Liver (tissue), 8 donors: ENCODE measurements at regions not wholly inside any gene's neighbourhood (a gene's known extent, or its start where the extent isn't known, plus 50 kb on each side); places are given as distances from the start of the nearest gene placed in this dataset.
A peak's percentile ranks its signal among the peaks of the same experiment; 100 is the strongest.

ENCODE experiments used
- DNase-seq: peaks from one replicate; pipeline ENCODE4 v3.0.0-alpha.2; 2017; ENCODE audit warnings: low spot score
- H3K27ac ChIP-seq, 2 donors: one replicate each; pipeline ENCODE4 v1.7.0; 2013; ENCODE audit warnings: inconsistent platforms in 2 of 2, low read length in 2 of 2, control low read depth in 1 of 2, low read depth in 1 of 2, mild to moderate bottlenecking in 1 of 2
- H3K27me3 ChIP-seq, 4 donors: one replicate each; pipeline versions ENCODE4 v1.6.1 to v1.7.0; 2013; ENCODE audit warnings: low read length in 3 of 4, inconsistent platforms in 1 of 4, mild to moderate bottlenecking in 1 of 4, moderate library complexity in 1 of 4; ENCODE audit not compliant: control insufficient read depth in 4 of 4, insufficient read depth in 4 of 4
- H3K36me3 ChIP-seq, 4 donors: one replicate each; pipeline versions ENCODE4 v1.6.1 to v1.7.0; 2013; ENCODE audit warnings: low read length in 3 of 4, mild to moderate bottlenecking in 3 of 4, low read depth in 1 of 4, moderate library complexity in 1 of 4; ENCODE audit not compliant: control insufficient read depth in 4 of 4, insufficient read depth in 3 of 4
- H3K4me1 ChIP-seq, 4 donors: one replicate each; pipeline versions ENCODE4 v1.6.1 to v1.7.0; 2013; ENCODE audit warnings: low read length in 3 of 4, mild to moderate bottlenecking in 3 of 4, moderate library complexity in 1 of 4; ENCODE audit not compliant: control insufficient read depth in 4 of 4, insufficient read depth in 4 of 4
- H3K4me3 ChIP-seq, 3 donors: one replicate each; pipeline versions ENCODE4 v1.6.1 to v1.7.0; 2013; ENCODE audit warnings: low read length in 3 of 3, control low read depth in 1 of 3, low read depth in 1 of 3, mild to moderate bottlenecking in 1 of 3
- H3K9ac ChIP-seq, 2 donors: one replicate each; pipeline ENCODE4 v1.7.0; 2013; ENCODE audit warnings: low read length in 2 of 2, mild to moderate bottlenecking in 2 of 2, moderate library complexity in 2 of 2, control low read depth in 1 of 2, low read depth in 1 of 2
- H3K9me3 ChIP-seq, 4 donors: one replicate each; pipeline versions ENCODE4 v1.6.1 to v1.7.0; 2013; ENCODE audit warnings: low read length in 3 of 4; ENCODE audit not compliant: control insufficient read depth in 4 of 4
- EGR1 ChIP-seq, 2 donors: IDR thresholded peaks; 2 replicates each; pipeline ENCODE4 v1.6.1; 2016 to 2018; ENCODE audit warnings: antibody characterized with exemption in 2 of 2, low read depth in 2 of 2
- FOXA1 ChIP-seq: IDR thresholded peaks from 2 replicates; pipeline ENCODE4 v1.6.1; 2016; ENCODE audit warnings: antibody characterized with exemption
- FOXA2 ChIP-seq: IDR thresholded peaks from 2 replicates; pipeline ENCODE4 v1.6.1; 2016; ENCODE audit warnings: antibody characterized with exemption
- GABPA ChIP-seq, 2 donors: IDR thresholded peaks in 1 of 2; conservative IDR thresholded peaks in 1 of 2; 2 replicates each; pipeline ENCODE4 v1.6.1; 2016; ENCODE audit warnings: antibody characterized with exemption in 2 of 2, mild to moderate bottlenecking in 1 of 2, moderate library complexity in 1 of 2
- HNF4A ChIP-seq, 2 donors: conservative IDR thresholded peaks; 2 replicates each; pipeline ENCODE4 v1.6.1; 2016; ENCODE audit warnings: antibody characterized with exemption in 2 of 2, mild to moderate bottlenecking in 2 of 2
- HNF4G ChIP-seq: IDR thresholded peaks from 2 replicates; pipeline ENCODE4 v1.6.1; 2016; ENCODE audit warnings: antibody characterized with exemption
- JUND ChIP-seq, 2 donors: IDR thresholded peaks; 2 replicates each; pipeline ENCODE4 v1.6.1; 2016; ENCODE audit warnings: antibody characterized with exemption in 2 of 2
- NR2F2 ChIP-seq: IDR thresholded peaks from 2 replicates; pipeline ENCODE4 v1.6.1; 2016; ENCODE audit warnings: antibody characterized with exemption
- RAD21 ChIP-seq, 2 donors: IDR thresholded peaks; 2 replicates each; pipeline ENCODE4 v1.6.1; 2016; ENCODE audit warnings: antibody characterized with exemption in 2 of 2, mild to moderate bottlenecking in 2 of 2
- RXRA ChIP-seq, 2 donors: IDR thresholded peaks; 2 replicates each; pipeline ENCODE4 v1.6.1; 2017 to 2018; ENCODE audit warnings: antibody characterized with exemption in 2 of 2, mild to moderate bottlenecking in 1 of 2
- SP1 ChIP-seq: IDR thresholded peaks from 2 replicates; pipeline ENCODE4 v1.6.1; 2018; ENCODE audit warnings: antibody characterized with exemption, mild to moderate bottlenecking
- TAF1 ChIP-seq: conservative IDR thresholded peaks from 2 replicates; pipeline ENCODE4 v1.6.1; 2016; ENCODE audit warnings: antibody characterized with exemption, mild to moderate bottlenecking
- YY1 ChIP-seq: IDR thresholded peaks from 2 replicates; pipeline ENCODE4 v1.6.1; 2016; ENCODE audit warnings: antibody characterized with exemption, mild to moderate bottlenecking
- WGBS: extraction: QIAGEN DNeasy Blood & Tissue Kit; methylation state at CpG from one replicate; pipeline ENCODE4 v1.1.7; 2013; 5-methylcytosine and 5-hydroxymethylcytosine counted together
- TF ChIP-seq, protein P1 (sequence below): fragments of 150-350 bp; IDR thresholded peaks from 2 replicates; pipeline ENCODE4 v1.5.1; 2017; ENCODE audit warnings: improper control_type of control experiment, low read depth, low read length; ENCODE audit not compliant: missing input control
- TF ChIP-seq, protein P2 (sequence below): IDR thresholded peaks from 2 replicates; pipeline ENCODE4 v1.6.1; 2016; ENCODE audit warnings: antibody characterized with exemption
- TF ChIP-seq, protein P3 (sequence below): IDR thresholded peaks from 2 replicates; pipeline ENCODE4 v1.6.1; 2016; ENCODE audit warnings: antibody characterized with exemption
- TF ChIP-seq, protein P4 (sequence below): IDR thresholded peaks from 2 replicates; pipeline ENCODE4 v1.6.1; 2016; ENCODE audit warnings: antibody characterized with exemption
- TF ChIP-seq, protein P5 (sequence below): IDR thresholded peaks from 2 replicates; pipeline ENCODE4 v1.6.1; 2016; ENCODE audit warnings: antibody characterized with exemption, mild to moderate bottlenecking
- donor health status: healthy.
- donor health status: healthy.
- donor health status: healthy.
- donor health status: healthy.
- donor health status: healthy.

DNA sequence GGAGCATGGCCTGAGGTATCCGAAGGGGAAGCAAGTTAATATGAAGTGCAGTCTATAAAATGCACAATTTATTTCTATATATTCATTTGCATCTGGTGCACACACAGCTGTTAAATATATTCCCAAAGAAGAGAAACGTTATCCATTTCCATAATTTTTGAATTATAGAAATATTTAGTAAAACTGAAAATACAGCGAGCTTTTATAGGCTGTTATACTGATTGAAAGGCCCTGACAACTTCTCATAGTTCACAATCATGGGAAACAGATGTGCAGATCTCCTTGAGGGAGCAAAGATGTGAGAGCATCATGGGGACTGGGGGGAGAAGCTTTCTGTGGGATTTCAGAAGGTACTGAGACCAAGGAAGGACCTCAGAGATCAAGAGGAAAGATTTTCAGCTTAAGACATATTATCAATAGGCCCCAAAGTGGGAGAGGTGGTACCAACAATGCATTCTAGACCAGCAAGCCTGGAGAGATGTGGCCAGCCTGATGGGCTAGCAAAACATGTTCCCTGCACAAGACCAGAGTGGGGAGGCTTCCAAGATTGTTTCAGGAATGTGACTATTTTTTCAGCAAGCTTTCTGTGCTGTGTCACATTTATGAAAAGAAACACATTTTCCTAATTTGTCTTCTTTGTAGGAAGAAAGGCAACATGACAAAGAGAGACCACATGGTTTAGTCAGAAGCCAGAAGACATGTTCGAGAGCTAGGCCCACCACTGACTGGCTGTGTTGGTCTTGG lies 256.0 kb upstream of the SFRP2 start:
- TF ChIP-seq HNF4A (conservative IDR thresholded peaks at IDR 0.05), result no peak
- H3K36me3 ChIP-seq, result no peaks in the 10 kb centered on the region

DNA sequence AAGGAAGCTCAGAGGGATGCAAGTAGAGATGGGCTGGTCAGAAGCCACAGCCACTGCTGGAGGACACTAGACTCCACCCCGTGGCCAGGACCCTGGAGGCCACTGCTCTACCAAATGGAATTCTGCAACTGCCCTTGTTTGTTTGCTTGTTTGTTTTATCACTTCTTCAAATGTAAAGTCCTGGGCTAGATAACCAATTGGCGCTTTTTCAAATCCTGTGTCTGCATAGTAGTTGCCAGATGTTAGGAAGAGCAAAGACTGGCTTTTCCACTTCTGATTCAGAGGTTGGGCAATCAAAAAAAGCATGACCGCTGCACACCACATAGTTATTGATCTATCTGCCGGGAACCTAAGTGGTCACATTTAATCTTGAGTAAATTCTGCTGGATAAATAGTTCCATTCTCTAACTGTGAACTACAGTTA lies 255.2 kb upstream of the SFRP2 start:
- H3K9ac ChIP-seq, result no peak overlapping the region
- DNase-seq, result no peak
- H3K36me3 ChIP-seq, result no peaks in the 10 kb centered on the region
- H3K9me3 ChIP-seq, result no peaks in the 10 kb centered on the region
- H3K27me3 ChIP-seq, result no peaks in the 10 kb centered on the region
- H3K4me3 ChIP-seq, result no peak overlapping the region
- WGBS, result 33% methylated on average over 4 of the region's 4 CpGs
- peak; percentile 94 for TF ChIP-seq FOXA1
- peak; percentile 54 to 92 for TF ChIP-seq EGR1 (IDR thresholded peaks at IDR 0.05; ENCODE audit: low read depth in 2 of 2)
- peak; percentile 31 for TF ChIP-seq NR2F2
- TF ChIP-seq, protein P1, sequence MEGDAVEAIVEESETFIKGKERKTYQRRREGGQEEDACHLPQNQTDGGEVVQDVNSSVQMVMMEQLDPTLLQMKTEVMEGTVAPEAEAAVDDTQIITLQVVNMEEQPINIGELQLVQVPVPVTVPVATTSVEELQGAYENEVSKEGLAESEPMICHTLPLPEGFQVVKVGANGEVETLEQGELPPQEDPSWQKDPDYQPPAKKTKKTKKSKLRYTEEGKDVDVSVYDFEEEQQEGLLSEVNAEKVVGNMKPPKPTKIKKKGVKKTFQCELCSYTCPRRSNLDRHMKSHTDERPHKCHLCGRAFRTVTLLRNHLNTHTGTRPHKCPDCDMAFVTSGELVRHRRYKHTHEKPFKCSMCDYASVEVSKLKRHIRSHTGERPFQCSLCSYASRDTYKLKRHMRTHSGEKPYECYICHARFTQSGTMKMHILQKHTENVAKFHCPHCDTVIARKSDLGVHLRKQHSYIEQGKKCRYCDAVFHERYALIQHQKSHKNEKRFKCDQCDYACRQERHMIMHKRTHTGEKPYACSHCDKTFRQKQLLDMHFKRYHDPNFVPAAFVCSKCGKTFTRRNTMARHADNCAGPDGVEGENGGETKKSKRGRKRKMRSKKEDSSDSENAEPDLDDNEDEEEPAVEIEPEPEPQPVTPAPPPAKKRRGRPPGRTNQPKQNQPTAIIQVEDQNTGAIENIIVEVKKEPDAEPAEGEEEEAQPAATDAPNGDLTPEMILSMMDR, result peak; percentile 9
- peak in 1 of 2 donors; percentile 62 for TF ChIP-seq GABPA (IDR thresholded peaks at IDR 0.05 in 1 of 2, conservative IDR thresholded peaks at IDR 0.05 in 1 of 2)
- TF ChIP-seq, protein P2, sequence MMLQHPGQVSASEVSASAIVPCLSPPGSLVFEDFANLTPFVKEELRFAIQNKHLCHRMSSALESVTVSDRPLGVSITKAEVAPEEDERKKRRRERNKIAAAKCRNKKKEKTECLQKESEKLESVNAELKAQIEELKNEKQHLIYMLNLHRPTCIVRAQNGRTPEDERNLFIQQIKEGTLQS, result peak; percentile 60
- TF ChIP-seq, protein P3, sequence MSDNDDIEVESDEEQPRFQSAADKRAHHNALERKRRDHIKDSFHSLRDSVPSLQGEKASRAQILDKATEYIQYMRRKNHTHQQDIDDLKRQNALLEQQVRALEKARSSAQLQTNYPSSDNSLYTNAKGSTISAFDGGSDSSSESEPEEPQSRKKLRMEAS, result peak; percentile 95
- TF ChIP-seq RXRA (IDR thresholded peaks at IDR 0.05), result peak; percentile 77 to 95
- TF ChIP-seq FOXA2, result peak; percentile 95
- no peak for TF ChIP-seq TAF1
- peak; percentile 65 to 70 for TF ChIP-seq RAD21 (IDR thresholded peaks at IDR 0.05)
- peak; percentile 87 for TF ChIP-seq SP1
- TF ChIP-seq HNF4G, result peak; percentile 50
- peak; percentile 81 to 95 for TF ChIP-seq JUND (IDR thresholded peaks at IDR 0.05)
- TF ChIP-seq, protein P4, sequence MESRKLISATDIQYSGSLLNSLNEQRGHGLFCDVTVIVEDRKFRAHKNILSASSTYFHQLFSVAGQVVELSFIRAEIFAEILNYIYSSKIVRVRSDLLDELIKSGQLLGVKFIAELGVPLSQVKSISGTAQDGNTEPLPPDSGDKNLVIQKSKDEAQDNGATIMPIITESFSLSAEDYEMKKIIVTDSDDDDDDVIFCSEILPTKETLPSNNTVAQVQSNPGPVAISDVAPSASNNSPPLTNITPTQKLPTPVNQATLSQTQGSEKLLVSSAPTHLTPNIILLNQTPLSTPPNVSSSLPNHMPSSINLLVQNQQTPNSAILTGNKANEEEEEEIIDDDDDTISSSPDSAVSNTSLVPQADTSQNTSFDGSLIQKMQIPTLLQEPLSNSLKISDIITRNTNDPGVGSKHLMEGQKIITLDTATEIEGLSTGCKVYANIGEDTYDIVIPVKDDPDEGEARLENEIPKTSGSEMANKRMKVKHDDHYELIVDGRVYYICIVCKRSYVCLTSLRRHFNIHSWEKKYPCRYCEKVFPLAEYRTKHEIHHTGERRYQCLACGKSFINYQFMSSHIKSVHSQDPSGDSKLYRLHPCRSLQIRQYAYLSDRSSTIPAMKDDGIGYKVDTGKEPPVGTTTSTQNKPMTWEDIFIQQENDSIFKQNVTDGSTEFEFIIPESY, result peak; percentile 94
- TF ChIP-seq HNF4A (conservative IDR thresholded peaks at IDR 0.05), result peak; percentile 78 to 86
- TF ChIP-seq YY1, result peak; percentile 86
- TF ChIP-seq, protein P5, sequence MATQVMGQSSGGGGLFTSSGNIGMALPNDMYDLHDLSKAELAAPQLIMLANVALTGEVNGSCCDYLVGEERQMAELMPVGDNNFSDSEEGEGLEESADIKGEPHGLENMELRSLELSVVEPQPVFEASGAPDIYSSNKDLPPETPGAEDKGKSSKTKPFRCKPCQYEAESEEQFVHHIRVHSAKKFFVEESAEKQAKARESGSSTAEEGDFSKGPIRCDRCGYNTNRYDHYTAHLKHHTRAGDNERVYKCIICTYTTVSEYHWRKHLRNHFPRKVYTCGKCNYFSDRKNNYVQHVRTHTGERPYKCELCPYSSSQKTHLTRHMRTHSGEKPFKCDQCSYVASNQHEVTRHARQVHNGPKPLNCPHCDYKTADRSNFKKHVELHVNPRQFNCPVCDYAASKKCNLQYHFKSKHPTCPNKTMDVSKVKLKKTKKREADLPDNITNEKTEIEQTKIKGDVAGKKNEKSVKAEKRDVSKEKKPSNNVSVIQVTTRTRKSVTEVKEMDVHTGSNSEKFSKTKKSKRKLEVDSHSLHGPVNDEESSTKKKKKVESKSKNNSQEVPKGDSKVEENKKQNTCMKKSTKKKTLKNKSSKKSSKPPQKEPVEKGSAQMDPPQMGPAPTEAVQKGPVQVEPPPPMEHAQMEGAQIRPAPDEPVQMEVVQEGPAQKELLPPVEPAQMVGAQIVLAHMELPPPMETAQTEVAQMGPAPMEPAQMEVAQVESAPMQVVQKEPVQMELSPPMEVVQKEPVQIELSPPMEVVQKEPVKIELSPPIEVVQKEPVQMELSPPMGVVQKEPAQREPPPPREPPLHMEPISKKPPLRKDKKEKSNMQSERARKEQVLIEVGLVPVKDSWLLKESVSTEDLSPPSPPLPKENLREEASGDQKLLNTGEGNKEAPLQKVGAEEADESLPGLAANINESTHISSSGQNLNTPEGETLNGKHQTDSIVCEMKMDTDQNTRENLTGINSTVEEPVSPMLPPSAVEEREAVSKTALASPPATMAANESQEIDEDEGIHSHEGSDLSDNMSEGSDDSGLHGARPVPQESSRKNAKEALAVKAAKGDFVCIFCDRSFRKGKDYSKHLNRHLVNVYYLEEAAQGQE, result peak; percentile 83
- H3K4me1 ChIP-seq, result peaks cover 3 to 24% (median 20%) of the 10 kb centered on the region in 4 donors
- peak overlapping the region in 1 of 2 donors; percentile 58 for H3K27ac ChIP-seq

More for the DNA sequence above, 256.0 kb upstream of the SFRP2 start:
- Histone ChIP-seq H3K4me3 (no peak overlapping the region), H3K27me3 (no peaks in the 10 kb centered on the region), H3K9me3 (no peaks in the 10 kb centered on the region), H3K9ac (no peak overlapping the region), H3K4me1 (peaks cover 3 to 24% (median 21%) of the 10 kb centered on the region in 4 donors), H3K27ac (peak overlapping the region; percentile 34 to 58)
- 73% methylated on average over 4 of the region's 4 CpGs for WGBS
- no peak for DNase-seq
